ENCODE measurements at regions not wholly inside any gene's neighbourhood (a gene's known extent, or its start where the extent isn't known, plus 50 kb on each side); places are given as distances from the start of the nearest gene placed in this dataset.

DNA sequence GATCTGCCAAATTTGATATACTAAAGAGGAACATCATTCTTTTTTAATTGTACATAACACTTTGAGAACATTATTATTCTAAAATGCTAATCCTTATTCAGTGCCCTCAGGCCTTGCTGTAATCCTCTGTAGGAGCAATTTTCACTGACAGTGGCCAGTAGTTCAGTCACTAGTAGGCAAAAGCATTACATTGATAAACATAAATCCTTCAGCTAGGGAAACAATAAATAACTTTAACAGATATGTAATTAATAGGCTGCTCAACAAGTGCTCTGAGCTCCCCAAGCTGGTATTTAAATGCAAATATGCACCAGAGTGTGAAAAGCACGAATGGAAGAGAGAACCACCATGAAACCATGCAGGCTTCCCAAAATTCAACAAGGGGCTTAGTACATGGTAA is 77.7 kb upstream of the FAM47C start:
- H3K27me3 Mint-ChIP-seq, result no peaks in the 10 kb centered on the region
- Histone ChIP-seq H3K4me3 (ENCODE audit: low read depth, low read length) (no peak overlapping the region), H3K4me1 (ENCODE audit: control insufficient read depth, insufficient read depth, low read length, poor library complexity, severe bottlenecking) (no peaks in the 10 kb centered on the region), H3K27ac (ENCODE audit: insufficient read depth, low read length, poor library complexity, severe bottlenecking) (no peak overlapping the region), H3K36me3 (ENCODE audit: control insufficient read depth, insufficient read depth, low read length) (no peaks in the 10 kb centered on the region), H3K27me3 (ENCODE audit: control insufficient read depth, insufficient read depth, low read length) (no peaks in the 10 kb centered on the region), H3K9me3 (ENCODE audit: control insufficient read depth in 2 of 2, low read length in 2 of 2) (no peaks in the 10 kb centered on the region)
- ATAC-seq (ENCODE audit: low read depth in 2 of 2) (no peak), DNase-seq (no peak)
- H3K9me3 Mint-ChIP-seq, result peaks cover 0 to 6% (median 2%) of the 10 kb centered on the region in 7 donors
- no peak overlapping the region for H3K27ac Mint-ChIP-seq
- H3K4me3 Mint-ChIP-seq, result no peak overlapping the region
- H3K36me3 Mint-ChIP-seq, result no peaks in the 10 kb centered on the region
- H3K4me1 Mint-ChIP-seq, result no peaks in the 10 kb centered on the region

DNA sequence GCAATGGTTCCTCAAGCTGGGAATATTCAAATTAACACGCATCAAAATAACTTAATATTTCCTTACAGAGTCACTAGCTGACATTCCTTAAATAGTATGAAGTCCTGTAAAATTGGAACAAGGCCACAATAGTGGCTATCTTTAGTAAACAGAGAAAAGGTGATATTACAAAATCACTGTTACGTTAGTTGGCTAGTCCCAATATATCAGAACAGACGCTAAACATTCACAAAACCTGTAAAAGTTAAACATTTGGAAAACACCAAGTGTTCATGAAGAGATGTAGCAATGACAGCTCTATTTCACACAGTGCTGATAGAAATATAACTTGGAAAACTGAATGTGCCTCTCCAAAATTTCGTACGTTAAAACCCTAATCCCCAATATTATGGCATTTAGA is 61.0 kb upstream of the FAM47C start:
- ATAC-seq (ENCODE audit: low read depth in 2 of 2) (no peak), DNase-seq (no peak)
- H3K36me3 ChIP-seq (ENCODE audit: control insufficient read depth, insufficient read depth, low read length), result no peaks in the 10 kb centered on the region
- Mint-ChIP-seq H3K9me3 (no peaks in the 10 kb centered on the region), H3K36me3 (no peaks in the 10 kb centered on the region), H3K4me3 (no peak overlapping the region), H3K27me3 (no peaks in the 10 kb centered on the region), H3K4me1 (no peaks in the 10 kb centered on the region), H3K27ac (no peak overlapping the region)
- no peaks in the 10 kb centered on the region for H3K4me1 ChIP-seq (ENCODE audit: control insufficient read depth, insufficient read depth, low read length, poor library complexity, severe bottlenecking)
- no peaks in the 10 kb centered on the region for H3K27me3 ChIP-seq (ENCODE audit: control insufficient read depth, insufficient read depth, low read length)
- H3K9me3 ChIP-seq (ENCODE audit: control insufficient read depth in 2 of 2, low read length in 2 of 2), result no peaks in the 10 kb centered on the region
- no peak overlapping the region for H3K27ac ChIP-seq (ENCODE audit: insufficient read depth, low read length, poor library complexity, severe bottlenecking)
- no peak overlapping the region for H3K4me3 ChIP-seq (ENCODE audit: low read depth, low read length)

DNA sequence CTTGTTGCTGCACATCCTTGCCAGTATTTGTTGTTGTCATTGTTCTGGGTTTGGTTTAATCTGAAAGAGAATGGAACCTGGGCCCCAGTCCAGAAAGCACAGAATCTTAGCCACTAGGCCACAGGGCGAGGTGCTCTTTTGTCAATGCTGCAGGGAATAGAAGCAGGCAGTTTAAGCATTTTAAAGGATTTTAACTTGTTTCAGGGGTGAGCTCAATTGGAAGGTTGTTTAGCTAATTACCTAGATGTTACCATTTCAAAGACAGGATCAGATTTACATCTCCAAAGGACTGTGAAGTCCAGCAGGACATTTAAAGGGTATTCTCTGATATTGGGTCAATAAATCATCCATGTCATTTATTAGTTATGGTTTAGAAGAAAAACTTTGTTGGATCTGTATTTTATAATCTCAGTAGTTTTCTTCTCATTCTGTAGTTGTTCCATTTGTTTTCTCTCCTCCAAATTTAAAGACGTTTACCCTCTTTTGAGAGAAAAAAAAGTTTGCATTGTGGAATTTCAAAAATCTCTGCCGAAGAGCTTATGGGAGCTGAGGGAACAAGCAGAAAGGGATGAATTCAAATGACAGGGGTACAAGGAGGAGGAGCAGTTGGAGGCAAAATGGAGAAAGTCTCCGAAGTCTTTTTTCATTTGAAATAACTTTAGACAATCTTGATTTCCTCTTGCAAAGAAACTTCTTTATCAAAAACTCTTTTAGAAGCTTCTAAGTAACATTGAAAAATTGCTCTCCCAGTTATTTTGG is 57.5 kb upstream of the FAM47C start:
- DNase-seq (no peak), ATAC-seq (ENCODE audit: low read depth in 2 of 2) (no peak)
- H3K9me3 ChIP-seq (ENCODE audit: control insufficient read depth in 2 of 2, low read length in 2 of 2), result no peaks in the 10 kb centered on the region
- H3K4me1 ChIP-seq (ENCODE audit: control insufficient read depth, insufficient read depth, low read length, poor library complexity, severe bottlenecking), result no peaks in the 10 kb centered on the region
- no peak overlapping the region for H3K27ac Mint-ChIP-seq
- H3K36me3 Mint-ChIP-seq, result no peaks in the 10 kb centered on the region
- no peaks in the 10 kb centered on the region for H3K27me3 Mint-ChIP-seq
- no peaks in the 10 kb centered on the region for H3K9me3 Mint-ChIP-seq
- no peak overlapping the region for H3K4me3 Mint-ChIP-seq
- H3K4me3 ChIP-seq (ENCODE audit: low read depth, low read length), result no peak overlapping the region
- no peaks in the 10 kb centered on the region for H3K4me1 Mint-ChIP-seq
- no peaks in the 10 kb centered on the region for H3K27me3 ChIP-seq (ENCODE audit: control insufficient read depth, insufficient read depth, low read length)
- H3K27ac ChIP-seq (ENCODE audit: insufficient read depth, low read length, poor library complexity, severe bottlenecking), result no peak overlapping the region
- no peaks in the 10 kb centered on the region for H3K36me3 ChIP-seq (ENCODE audit: control insufficient read depth, insufficient read depth, low read length)

DNA sequence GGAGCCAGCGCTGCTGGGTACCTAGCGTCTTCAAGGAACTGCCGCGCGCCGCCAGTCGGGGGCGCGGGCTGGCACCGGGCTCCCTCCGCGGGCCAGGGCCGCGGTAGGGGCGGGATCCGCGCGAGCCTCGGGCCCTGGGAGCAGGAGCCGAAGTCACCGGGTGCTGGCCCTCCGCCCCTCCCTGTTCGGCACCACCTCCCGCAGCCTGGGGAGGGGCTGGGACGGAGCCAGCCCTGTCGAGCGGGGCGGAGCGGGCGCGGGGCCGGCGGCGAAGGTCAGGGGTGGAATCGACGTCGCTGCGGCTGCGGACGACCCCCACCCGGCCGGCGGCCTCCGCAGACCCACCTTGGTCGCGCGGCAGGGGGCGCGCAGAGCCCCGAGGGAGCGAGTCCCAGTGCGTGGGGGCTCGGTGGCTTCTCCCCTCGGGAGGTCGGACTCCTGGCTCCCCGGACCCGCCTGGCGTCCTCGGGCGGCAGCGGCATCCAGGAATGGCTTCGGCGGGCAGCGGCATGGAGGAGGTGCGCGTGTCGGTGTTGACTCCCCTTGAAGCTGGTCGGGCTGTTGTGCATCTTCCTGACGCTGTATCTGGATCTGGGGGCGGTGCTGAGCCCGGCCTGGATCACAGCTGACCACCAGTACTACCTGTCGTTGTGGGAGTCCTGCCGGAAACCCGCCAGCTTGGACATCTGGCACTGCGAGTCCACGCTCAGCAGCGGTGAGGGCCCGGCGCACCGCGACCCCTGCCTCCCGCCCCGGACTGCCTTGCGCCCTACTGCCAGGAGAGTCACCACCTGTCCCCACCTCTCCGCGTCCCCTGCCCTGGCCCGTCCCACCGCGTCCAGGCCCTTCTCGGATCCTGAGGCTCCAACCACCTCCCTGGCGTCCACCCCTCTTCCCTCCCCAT is 50.5 kb upstream of the FAM47C start:
- Mint-ChIP-seq H3K9me3 (peaks cover 0 to 5% (median 0%) of the 10 kb centered on the region in 7 donors), H3K4me3 (no peak overlapping the region), H3K27ac (no peak overlapping the region), H3K36me3 (no peaks in the 10 kb centered on the region), H3K4me1 (no peaks in the 10 kb centered on the region), H3K27me3 (peaks cover 6% of the 10 kb centered on the region)
- H3K27me3 ChIP-seq (ENCODE audit: control insufficient read depth, insufficient read depth, low read length), result peaks cover 3% of the 10 kb centered on the region
- H3K36me3 ChIP-seq (ENCODE audit: control insufficient read depth, insufficient read depth, low read length), result no peaks in the 10 kb centered on the region
- no peak overlapping the region for H3K4me3 ChIP-seq (ENCODE audit: low read depth, low read length)
- no peaks in the 10 kb centered on the region for H3K9me3 ChIP-seq (ENCODE audit: control insufficient read depth in 2 of 2, low read length in 2 of 2)
- no peaks in the 10 kb centered on the region for H3K4me1 ChIP-seq (ENCODE audit: control insufficient read depth, insufficient read depth, low read length, poor library complexity, severe bottlenecking)
- no peak overlapping the region for H3K27ac ChIP-seq (ENCODE audit: insufficient read depth, low read length, poor library complexity, severe bottlenecking)
- no peak for DNase-seq
- no peak for ATAC-seq (ENCODE audit: low read depth in 2 of 2)
